HCT116 (cell line): ENCODE measurements at regions not wholly inside any gene's neighbourhood (a gene's known extent, or its start where the extent isn't known, plus 50 kb on each side); places are given as distances from the start of the nearest gene placed in this dataset.
A peak's percentile ranks its signal among the peaks of the same experiment; 100 is the strongest.

Experiments
- ATAC-seq: fragments of 200-7000 bp; cut with Tn5 transposase; 2 replicates; pipeline ENCODE4 v1.9.1; 2020; ENCODE audit warnings: mild to moderate bottlenecking, moderate library complexity
- BruUV-seq: library from RNA; stranded (reverse); fragments of 400-500 nt; replicated peaks from 2 replicates; lab custom pipeline; 2021; lab: Mats Ljungman, UMichigan
- CTCF ChIA-PET: fragments of 300-600 bp; sonication (Branson Sonifier 250); formaldehyde crosslinking; loops from one replicate; lab custom pipeline; 2021; ENCODE audit warnings: antibody characterized with exemption; lab: Charles Lee
- POLR2A ChIA-PET: fragments of 300-600, 350-600 bp; sonication (Branson Sonifier 250); formaldehyde crosslinking; loops from one replicate; lab custom pipeline; 2021; ENCODE audit warnings: antibody characterized with exemption; lab: Charles Lee
- RAD21 ChIA-PET, 2 experiments: fragments of 300-600 bp; sonication (Branson Sonifier 250); formaldehyde crosslinking; loops; one replicate each; lab custom pipeline; 2023; ENCODE audit warnings: low total read pairs in 2 of 2; ENCODE audit not compliant: uncharacterized antibody in 2 of 2, unreplicated experiment in 2 of 2, low non-redundant PET in 1 of 2; lab: Charles Lee
- DNase-seq: peaks from one replicate; pipeline ENCODE4 v3.0.0-alpha.2; 2010; ENCODE audit warnings: low read depth, low spot score
- H2AFZ ChIP-seq: fragments of 200-600 bp; shearing (Covaris generic), sonication (generic); 2 replicates; pipeline ENCODE4 v1.6.1; 2017; ENCODE audit warnings: low read depth, mixed run types, mixed read lengths, antibody characterized with exemption, low read length; ENCODE audit not compliant: poor library complexity, severe bottlenecking
- H3K27ac ChIP-seq: 2 replicates; pipeline ENCODE4 v1.5.1; 2012; ENCODE audit warnings: low read depth, low read length
- H3K27me3 ChIP-seq: fragments of 200-600 bp; sonication (generic); 2 replicates; pipeline ENCODE4 v1.6.1; 2016; ENCODE audit warnings: mixed run types, low read length, mixed read lengths; ENCODE audit not compliant: insufficient read depth
- H3K36me3 ChIP-seq, 2 experiments: fragments of 200-500 bp in 1 of 2; fragments of 200-600 bp in 1 of 2; sonication (Bioruptor generic) in 1 of 2; sonication (generic) in 1 of 2; 2 replicates each; pipeline versions ENCODE4 v1.5.1 to v1.6.1; 2014 to 2016; ENCODE audit warnings: low read length in 2 of 2, inconsistent platforms in 1 of 2, mixed read lengths in 1 of 2, mixed run types in 1 of 2; ENCODE audit not compliant: insufficient read depth in 2 of 2, control insufficient read depth in 1 of 2
- H3K4me1 ChIP-seq, 2 experiments: fragments of 200-600 bp in 1 of 2; sonication (generic) in 1 of 2; 2 replicates each; pipeline versions ENCODE4 v1.5.1 to v1.6.1; 2012 to 2017; ENCODE audit warnings: low read length in 2 of 2, inconsistent platforms in 1 of 2, mild to moderate bottlenecking in 1 of 2, mixed read lengths in 1 of 2, mixed run types in 1 of 2, moderate library complexity in 1 of 2; ENCODE audit not compliant: insufficient read depth in 2 of 2, control insufficient read depth in 1 of 2
- H3K4me2 ChIP-seq: fragments of 200-600 bp; sonication (generic); 2 replicates; pipeline ENCODE4 v1.6.1; 2017; ENCODE audit warnings: mixed run types, low read length, mixed read lengths
- H3K4me3 ChIP-seq, 2 experiments: fragments of 200-600 bp in 1 of 2; sonication (generic) in 1 of 2; replicated peaks in 1 of 2; 2 replicates each; pipeline ENCODE4 v1.5.1; 2011 to 2016; ENCODE audit warnings: low read length in 2 of 2, control low read depth in 1 of 2, low read depth in 1 of 2, mild to moderate bottlenecking in 1 of 2, mixed read lengths in 1 of 2, mixed run types in 1 of 2
- H3K79me2 ChIP-seq: fragments of 200-600 bp; sonication (generic); 2 replicates; pipeline ENCODE4 v1.6.1; 2017; ENCODE audit warnings: mild to moderate bottlenecking, mixed run types, low read length, moderate library complexity, mixed read lengths; ENCODE audit not compliant: insufficient read depth
- H3K9ac ChIP-seq: fragments of 200-600 bp; sonication (generic); 2 replicates; pipeline ENCODE4 v1.6.1; 2016; ENCODE audit warnings: low read length, mixed read lengths
- H3K9me2 ChIP-seq: fragments of 200-600 bp; sonication (generic), shearing (Covaris generic); 2 replicates; pipeline ENCODE4 v1.6.1; 2017; ENCODE audit warnings: mixed run types, mild to moderate bottlenecking, moderate library complexity; ENCODE audit not compliant: insufficient read depth
- H3K9me3 ChIP-seq, 2 experiments: fragments of 200-500 bp in 1 of 2; fragments of 200-600 bp in 1 of 2; sonication (Bioruptor generic) in 1 of 2; sonication (generic) in 1 of 2; 2 replicates each; pipeline ENCODE4 v1.6.1; 2014 to 2017; ENCODE audit warnings: low read length in 2 of 2, mixed read lengths in 2 of 2, inconsistent platforms in 1 of 2, low read depth in 1 of 2, mild to moderate bottlenecking in 1 of 2, mixed run types in 1 of 2, moderate library complexity in 1 of 2; ENCODE audit not compliant: control insufficient read depth in 1 of 2, insufficient read depth in 1 of 2
- H4K20me1 ChIP-seq: fragments of 200-600 bp; sonication (generic), shearing (Covaris generic); 2 replicates; pipeline ENCODE4 v1.6.1; 2017; ENCODE audit warnings: mixed run types, mild to moderate bottlenecking, moderate library complexity; ENCODE audit not compliant: insufficient read depth
- EGR1 ChIP-seq: IDR thresholded peaks from 2 replicates; pipeline ENCODE4 v1.6.1; 2012; ENCODE audit warnings: low read depth
- ELF1 ChIP-seq: IDR thresholded peaks from 2 replicates; pipeline ENCODE4 v1.6.1; 2012; ENCODE audit warnings: low read depth, borderline replicate concordance
- EZH2 ChIP-seq: fragments of 200-600 bp; sonication (generic); IDR thresholded peaks from 2 replicates; pipeline ENCODE4 v1.6.1; 2017; ENCODE audit warnings: antibody characterized with exemption, mixed run types
- EZH2phosphoT487 ChIP-seq: fragments of 200-600 bp; IDR thresholded peaks from 2 replicates; pipeline ENCODE4 v1.6.1; 2018; ENCODE audit warnings: antibody characterized with exemption, borderline replicate concordance
- FOSL1 ChIP-seq: IDR thresholded peaks from 2 replicates; pipeline ENCODE4 v1.6.1; 2012; ENCODE audit warnings: low read depth
- JUND ChIP-seq: IDR thresholded peaks from 2 replicates; pipeline ENCODE4 v1.6.1; 2012
- POLR2A ChIP-seq: IDR thresholded peaks from 2 replicates; pipeline ENCODE4 v1.7.0; 2011; ENCODE audit warnings: borderline replicate concordance; ENCODE audit not compliant: insufficient read depth, insufficient read length; ENCODE audit errors: extremely low read depth
- POLR2AphosphoS5 ChIP-seq: IDR thresholded peaks from 2 replicates; pipeline ENCODE4 v1.6.1; 2011; ENCODE audit warnings: mild to moderate bottlenecking, low read depth, low read length, moderate library complexity
- RAD21 ChIP-seq: IDR thresholded peaks from 2 replicates; pipeline ENCODE4 v1.6.1; 2012; ENCODE audit warnings: low read depth, mild to moderate bottlenecking
- SIN3A ChIP-seq: IDR thresholded peaks from 2 replicates; pipeline ENCODE4 v1.6.1; 2012; ENCODE audit warnings: low read depth
- SP1 ChIP-seq: IDR thresholded peaks from 2 replicates; pipeline ENCODE4 v1.6.1; 2012; ENCODE audit warnings: low read depth
- SRF ChIP-seq: IDR thresholded peaks from 2 replicates; pipeline ENCODE4 v1.6.1; 2012; ENCODE audit warnings: low read depth
- TCF7L2 ChIP-seq: IDR thresholded peaks from 2 replicates; pipeline ENCODE4 v1.7.0; 2011; ENCODE audit warnings: borderline replicate concordance, inconsistent platforms; ENCODE audit not compliant: insufficient read depth, insufficient read length; ENCODE audit errors: extremely low read depth
- YY1 ChIP-seq: IDR thresholded peaks from 2 replicates; pipeline ENCODE4 v1.6.1; 2011; ENCODE audit warnings: low read length, low read depth, moderate library complexity, mild to moderate bottlenecking; ENCODE audit not compliant: insufficient replicate concordance; ENCODE audit errors: extremely low read depth
- ZFX ChIP-seq: fragments of 450-650 bp; IDR thresholded peaks from 2 replicates; pipeline ENCODE4 v1.6.1; 2017
- ZNF274 ChIP-seq: fragments of 200-500 bp; sonication (Bioruptor generic); IDR thresholded peaks from 2 replicates; pipeline ENCODE4 v1.6.1; 2014; ENCODE audit warnings: mild to moderate bottlenecking, low read depth, low read length, inconsistent platforms
- intact Hi-C: fragments of 100-400 bp; cut with micrococcal nuclease; formaldehyde crosslinking; loops from 2 replicates; pipeline ENCODE4 v1.10.0; 2022
- TF ChIP-seq, protein P1 (sequence below): IDR thresholded peaks from 2 replicates; pipeline ENCODE4 v1.6.1; 2012; ENCODE audit warnings: low read depth
- TF ChIP-seq, protein P2 (sequence below): IDR thresholded peaks from 2 replicates; pipeline ENCODE4 v1.6.1; 2012
- TF ChIP-seq, protein P3 (sequence below), 3 experiments: fragments of 200-600 bp in 1 of 3; sonication (generic) in 1 of 3; IDR thresholded peaks in 2 of 3; conservative IDR thresholded peaks in 1 of 3; 2 replicates each; pipeline ENCODE4 v1.5.1; 2012 to 2017; ENCODE audit warnings: low read depth in 2 of 3, low read length in 2 of 3, antibody characterized with exemption in 1 of 3, borderline replicate concordance in 1 of 3, control low read depth in 1 of 3, mild to moderate bottlenecking in 1 of 3, mixed read lengths in 1 of 3, mixed run types in 1 of 3, moderate library complexity in 1 of 3; ENCODE audit not compliant: insufficient read depth in 1 of 3
- TF ChIP-seq, protein P4 (sequence below): IDR thresholded peaks from 2 replicates; pipeline ENCODE4 v1.6.1; 2011; ENCODE audit warnings: mild to moderate bottlenecking, low read length, moderate library complexity; ENCODE audit not compliant: insufficient replicate concordance; ENCODE audit errors: extremely low read depth

DNA sequence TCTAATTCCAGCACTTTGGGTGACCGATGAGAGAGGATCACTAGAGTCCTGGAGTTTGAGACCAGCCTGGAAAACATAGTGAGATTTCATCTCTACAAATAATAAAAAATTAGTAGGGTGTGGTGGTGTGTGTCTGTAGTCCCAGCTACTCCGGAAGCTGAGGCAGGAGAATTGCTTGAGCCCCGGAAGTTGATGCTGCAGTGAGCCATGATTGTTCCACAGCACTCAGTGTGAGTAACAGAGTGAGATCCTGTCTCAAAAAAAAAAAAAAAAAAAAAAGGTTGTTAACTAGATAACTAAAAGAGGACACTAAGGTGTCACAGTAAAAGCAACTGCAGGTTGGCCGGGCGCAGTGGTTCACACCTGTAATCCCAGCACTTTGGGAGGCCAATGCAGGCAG is 121.3 kb upstream of the MAX start:
- peak overlapping the region; percentile 29 for H2AFZ ChIP-seq
- no peaks in the 10 kb centered on the region for H3K36me3 ChIP-seq
- ChIA-PET POLR2A (no interaction called here), RAD21 (no interaction called here), CTCF (interaction anchor here (1.0 kb wide), 1 partner anchor 9 kb away, joined by 3 read pairs; no protein-coding TSS in a partner anchor)
- H3K9me3 ChIP-seq = no peaks in the 10 kb centered on the region
- H3K27ac ChIP-seq = no peak overlapping the region
- H3K4me2 ChIP-seq = no peak overlapping the region
- no TSS peak for BruUV-seq
- no peaks in the 10 kb centered on the region for H3K79me2 ChIP-seq
- H4K20me1 ChIP-seq = no peaks in the 10 kb centered on the region
- no peaks in the 10 kb centered on the region for H3K9me2 ChIP-seq
- ATAC-seq (no peak), DNase-seq (no peak)
- H3K27me3 ChIP-seq = no peaks in the 10 kb centered on the region
- intact Hi-C loops = loop anchor here (2.0 to 5.0 kb wide), 2 partner anchors 189 to 374 kb away; partner anchors contain the start of gene FUT8
- no peak overlapping the region for H3K9ac ChIP-seq
- no peak overlapping the region for H3K4me3 ChIP-seq
- H3K4me1 ChIP-seq = peaks cover 4 to 44% of the 10 kb centered on the region in 2 experiments; a peak in 3 of 4 replicates
- TF ChIP-seq, protein P1, sequence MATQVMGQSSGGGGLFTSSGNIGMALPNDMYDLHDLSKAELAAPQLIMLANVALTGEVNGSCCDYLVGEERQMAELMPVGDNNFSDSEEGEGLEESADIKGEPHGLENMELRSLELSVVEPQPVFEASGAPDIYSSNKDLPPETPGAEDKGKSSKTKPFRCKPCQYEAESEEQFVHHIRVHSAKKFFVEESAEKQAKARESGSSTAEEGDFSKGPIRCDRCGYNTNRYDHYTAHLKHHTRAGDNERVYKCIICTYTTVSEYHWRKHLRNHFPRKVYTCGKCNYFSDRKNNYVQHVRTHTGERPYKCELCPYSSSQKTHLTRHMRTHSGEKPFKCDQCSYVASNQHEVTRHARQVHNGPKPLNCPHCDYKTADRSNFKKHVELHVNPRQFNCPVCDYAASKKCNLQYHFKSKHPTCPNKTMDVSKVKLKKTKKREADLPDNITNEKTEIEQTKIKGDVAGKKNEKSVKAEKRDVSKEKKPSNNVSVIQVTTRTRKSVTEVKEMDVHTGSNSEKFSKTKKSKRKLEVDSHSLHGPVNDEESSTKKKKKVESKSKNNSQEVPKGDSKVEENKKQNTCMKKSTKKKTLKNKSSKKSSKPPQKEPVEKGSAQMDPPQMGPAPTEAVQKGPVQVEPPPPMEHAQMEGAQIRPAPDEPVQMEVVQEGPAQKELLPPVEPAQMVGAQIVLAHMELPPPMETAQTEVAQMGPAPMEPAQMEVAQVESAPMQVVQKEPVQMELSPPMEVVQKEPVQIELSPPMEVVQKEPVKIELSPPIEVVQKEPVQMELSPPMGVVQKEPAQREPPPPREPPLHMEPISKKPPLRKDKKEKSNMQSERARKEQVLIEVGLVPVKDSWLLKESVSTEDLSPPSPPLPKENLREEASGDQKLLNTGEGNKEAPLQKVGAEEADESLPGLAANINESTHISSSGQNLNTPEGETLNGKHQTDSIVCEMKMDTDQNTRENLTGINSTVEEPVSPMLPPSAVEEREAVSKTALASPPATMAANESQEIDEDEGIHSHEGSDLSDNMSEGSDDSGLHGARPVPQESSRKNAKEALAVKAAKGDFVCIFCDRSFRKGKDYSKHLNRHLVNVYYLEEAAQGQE = no peak
- TF ChIP-seq JUND (no peak), RAD21 (no peak), FOSL1 (no peak), POLR2A (no peak), EZH2 (no peak), SP1 (no peak), ZFX (no peak), EZH2phosphoT487 (no peak), TCF7L2 (no peak), EGR1 (no peak), ZNF274 (no peak), POLR2AphosphoS5 (no peak), YY1 (no peak), SIN3A (no peak), SRF (no peak), ELF1 (no peak)
- TF ChIP-seq, protein P2, sequence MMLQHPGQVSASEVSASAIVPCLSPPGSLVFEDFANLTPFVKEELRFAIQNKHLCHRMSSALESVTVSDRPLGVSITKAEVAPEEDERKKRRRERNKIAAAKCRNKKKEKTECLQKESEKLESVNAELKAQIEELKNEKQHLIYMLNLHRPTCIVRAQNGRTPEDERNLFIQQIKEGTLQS = no peak
- TF ChIP-seq, protein P3, sequence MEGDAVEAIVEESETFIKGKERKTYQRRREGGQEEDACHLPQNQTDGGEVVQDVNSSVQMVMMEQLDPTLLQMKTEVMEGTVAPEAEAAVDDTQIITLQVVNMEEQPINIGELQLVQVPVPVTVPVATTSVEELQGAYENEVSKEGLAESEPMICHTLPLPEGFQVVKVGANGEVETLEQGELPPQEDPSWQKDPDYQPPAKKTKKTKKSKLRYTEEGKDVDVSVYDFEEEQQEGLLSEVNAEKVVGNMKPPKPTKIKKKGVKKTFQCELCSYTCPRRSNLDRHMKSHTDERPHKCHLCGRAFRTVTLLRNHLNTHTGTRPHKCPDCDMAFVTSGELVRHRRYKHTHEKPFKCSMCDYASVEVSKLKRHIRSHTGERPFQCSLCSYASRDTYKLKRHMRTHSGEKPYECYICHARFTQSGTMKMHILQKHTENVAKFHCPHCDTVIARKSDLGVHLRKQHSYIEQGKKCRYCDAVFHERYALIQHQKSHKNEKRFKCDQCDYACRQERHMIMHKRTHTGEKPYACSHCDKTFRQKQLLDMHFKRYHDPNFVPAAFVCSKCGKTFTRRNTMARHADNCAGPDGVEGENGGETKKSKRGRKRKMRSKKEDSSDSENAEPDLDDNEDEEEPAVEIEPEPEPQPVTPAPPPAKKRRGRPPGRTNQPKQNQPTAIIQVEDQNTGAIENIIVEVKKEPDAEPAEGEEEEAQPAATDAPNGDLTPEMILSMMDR (IDR thresholded peaks at IDR 0.05 in 2 of 3, conservative IDR thresholded peaks at IDR 0.05 in 1 of 3; ENCODE audit: borderline replicate concordance in 1 of 3, insufficient read depth in 1 of 3, low read depth in 2 of 3, low read length in 2 of 3) = no peak
- TF ChIP-seq, protein P4, sequence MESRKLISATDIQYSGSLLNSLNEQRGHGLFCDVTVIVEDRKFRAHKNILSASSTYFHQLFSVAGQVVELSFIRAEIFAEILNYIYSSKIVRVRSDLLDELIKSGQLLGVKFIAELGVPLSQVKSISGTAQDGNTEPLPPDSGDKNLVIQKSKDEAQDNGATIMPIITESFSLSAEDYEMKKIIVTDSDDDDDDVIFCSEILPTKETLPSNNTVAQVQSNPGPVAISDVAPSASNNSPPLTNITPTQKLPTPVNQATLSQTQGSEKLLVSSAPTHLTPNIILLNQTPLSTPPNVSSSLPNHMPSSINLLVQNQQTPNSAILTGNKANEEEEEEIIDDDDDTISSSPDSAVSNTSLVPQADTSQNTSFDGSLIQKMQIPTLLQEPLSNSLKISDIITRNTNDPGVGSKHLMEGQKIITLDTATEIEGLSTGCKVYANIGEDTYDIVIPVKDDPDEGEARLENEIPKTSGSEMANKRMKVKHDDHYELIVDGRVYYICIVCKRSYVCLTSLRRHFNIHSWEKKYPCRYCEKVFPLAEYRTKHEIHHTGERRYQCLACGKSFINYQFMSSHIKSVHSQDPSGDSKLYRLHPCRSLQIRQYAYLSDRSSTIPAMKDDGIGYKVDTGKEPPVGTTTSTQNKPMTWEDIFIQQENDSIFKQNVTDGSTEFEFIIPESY = no peak
